Upper lobe of left lung (tissue), 4 donors: ENCODE measurements at regions not wholly inside any gene's neighbourhood (a gene's known extent, or its start where the extent isn't known, plus 50 kb on each side); places are given as distances from the start of the nearest gene placed in this dataset.

Experiments
- EP300 ChIP-seq, 4 donors: sonication (generic); formaldehyde crosslinking; IDR thresholded peaks; one replicate each; pipeline ENCODE4 v1.5.1; 2017; ENCODE audit warnings: antibody characterized with exemption in 4 of 4, control low read depth in 2 of 4
- POLR2A ChIP-seq, 4 donors: fragments of 450-650 bp; IDR thresholded peaks; one replicate each; pipeline ENCODE4 v1.5.1; 2016 to 2017; ENCODE audit warnings: antibody characterized with exemption in 4 of 4, mild to moderate bottlenecking in 2 of 4
- POLR2AphosphoS5 ChIP-seq, 2 donors: sonication (generic); formaldehyde crosslinking; IDR thresholded peaks; one replicate each; pipeline ENCODE4 v1.5.1; 2017; ENCODE audit warnings: antibody characterized with exemption in 2 of 2
- TF ChIP-seq, protein P1 (sequence below), 6 experiments: fragments of 450-650 bp in 4 of 6; fragments of 200-600 bp in 2 of 6; sonication (generic) in 2 of 6; IDR thresholded peaks; one replicate each; pipeline ENCODE4 v1.5.1; 2016 to 2019; ENCODE audit warnings: antibody characterized with exemption in 6 of 6

DNA sequence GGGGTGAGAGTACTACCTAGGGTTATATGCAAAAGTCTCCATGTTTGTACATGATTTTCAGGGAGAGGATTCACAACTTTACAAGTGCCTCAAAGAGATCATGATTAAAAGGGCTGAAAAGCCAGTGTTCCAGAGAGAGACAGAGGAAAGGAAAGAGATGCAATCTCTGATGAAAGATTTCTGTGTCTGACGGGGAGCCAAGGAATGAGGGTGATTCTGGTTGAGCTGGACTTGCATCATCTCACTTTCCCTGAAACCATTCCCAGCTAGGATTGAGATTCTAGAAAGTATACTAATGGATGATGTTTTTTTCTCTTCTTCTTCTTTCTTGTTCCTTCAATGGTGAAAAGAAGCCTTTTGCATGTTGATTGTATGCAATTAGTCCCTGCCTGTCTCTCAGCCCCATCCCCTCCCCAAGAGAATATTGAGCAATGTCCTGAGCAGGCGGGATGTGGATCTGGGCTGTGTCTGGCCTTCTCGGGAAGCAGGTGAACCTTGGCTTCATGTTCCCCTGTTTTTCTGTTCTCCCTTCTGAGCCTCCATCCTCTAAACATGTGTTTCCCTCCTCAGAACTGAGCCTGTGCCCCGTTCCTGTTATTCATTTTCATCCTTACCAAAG, 186.1 kb downstream of the ZNF365 start:
- TF ChIP-seq, protein P1, sequence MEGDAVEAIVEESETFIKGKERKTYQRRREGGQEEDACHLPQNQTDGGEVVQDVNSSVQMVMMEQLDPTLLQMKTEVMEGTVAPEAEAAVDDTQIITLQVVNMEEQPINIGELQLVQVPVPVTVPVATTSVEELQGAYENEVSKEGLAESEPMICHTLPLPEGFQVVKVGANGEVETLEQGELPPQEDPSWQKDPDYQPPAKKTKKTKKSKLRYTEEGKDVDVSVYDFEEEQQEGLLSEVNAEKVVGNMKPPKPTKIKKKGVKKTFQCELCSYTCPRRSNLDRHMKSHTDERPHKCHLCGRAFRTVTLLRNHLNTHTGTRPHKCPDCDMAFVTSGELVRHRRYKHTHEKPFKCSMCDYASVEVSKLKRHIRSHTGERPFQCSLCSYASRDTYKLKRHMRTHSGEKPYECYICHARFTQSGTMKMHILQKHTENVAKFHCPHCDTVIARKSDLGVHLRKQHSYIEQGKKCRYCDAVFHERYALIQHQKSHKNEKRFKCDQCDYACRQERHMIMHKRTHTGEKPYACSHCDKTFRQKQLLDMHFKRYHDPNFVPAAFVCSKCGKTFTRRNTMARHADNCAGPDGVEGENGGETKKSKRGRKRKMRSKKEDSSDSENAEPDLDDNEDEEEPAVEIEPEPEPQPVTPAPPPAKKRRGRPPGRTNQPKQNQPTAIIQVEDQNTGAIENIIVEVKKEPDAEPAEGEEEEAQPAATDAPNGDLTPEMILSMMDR (IDR thresholded peaks at IDR 0.05), result no peak
- TF ChIP-seq POLR2A (IDR thresholded peaks at IDR 0.05) (no peak), POLR2AphosphoS5 (IDR thresholded peaks at IDR 0.05) (no peak), EP300 (IDR thresholded peaks at IDR 0.05) (no peak)
